A549 (cell line): ENCODE measurements at regions not wholly inside any gene's neighbourhood (a gene's known extent, or its start where the extent isn't known, plus 50 kb on each side); places are given as distances from the start of the nearest gene placed in this dataset.

ENCODE experiments used
- TF ChIP-seq, protein P1 (sequence below): fragments of >200 bp; sonication (Bioruptor Twin); formaldehyde crosslinking; IDR thresholded peaks from 3 replicates; pipeline ENCODE4 v1.5.1; 2016
- TF ChIP-seq, protein P2 (sequence below): fragments of 150-350 bp; IDR thresholded peaks from 2 replicates; pipeline ENCODE4 v1.6.1; 2014; ENCODE audit warnings: low read depth, mild to moderate bottlenecking, low read length
- TF ChIP-seq, protein P3 (sequence below): fragments of >200 bp; sonication (Bioruptor Twin); formaldehyde crosslinking; IDR thresholded peaks from 3 replicates; pipeline ENCODE4 v1.6.1; 2016

DNA sequence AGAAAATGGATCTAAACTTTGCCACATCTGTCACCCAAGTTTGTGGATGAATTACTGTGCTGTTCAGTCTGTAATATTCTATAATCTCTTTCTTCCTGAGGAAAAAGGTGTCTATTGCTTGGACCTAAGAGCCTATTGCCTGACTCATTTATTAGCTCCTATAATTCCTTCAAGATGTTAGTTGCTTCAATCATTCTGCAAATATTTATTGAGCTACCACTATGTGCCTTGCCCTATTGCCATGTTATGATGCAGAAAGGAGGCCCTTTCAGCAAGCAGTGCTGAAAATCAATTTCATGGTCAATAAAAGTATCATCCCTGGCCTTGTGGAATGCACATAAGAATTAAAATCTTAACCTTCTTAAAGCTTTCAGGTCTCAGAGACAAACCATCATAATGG is 113.6 kb downstream of the CCER1 start:
- TF ChIP-seq, protein P1, sequence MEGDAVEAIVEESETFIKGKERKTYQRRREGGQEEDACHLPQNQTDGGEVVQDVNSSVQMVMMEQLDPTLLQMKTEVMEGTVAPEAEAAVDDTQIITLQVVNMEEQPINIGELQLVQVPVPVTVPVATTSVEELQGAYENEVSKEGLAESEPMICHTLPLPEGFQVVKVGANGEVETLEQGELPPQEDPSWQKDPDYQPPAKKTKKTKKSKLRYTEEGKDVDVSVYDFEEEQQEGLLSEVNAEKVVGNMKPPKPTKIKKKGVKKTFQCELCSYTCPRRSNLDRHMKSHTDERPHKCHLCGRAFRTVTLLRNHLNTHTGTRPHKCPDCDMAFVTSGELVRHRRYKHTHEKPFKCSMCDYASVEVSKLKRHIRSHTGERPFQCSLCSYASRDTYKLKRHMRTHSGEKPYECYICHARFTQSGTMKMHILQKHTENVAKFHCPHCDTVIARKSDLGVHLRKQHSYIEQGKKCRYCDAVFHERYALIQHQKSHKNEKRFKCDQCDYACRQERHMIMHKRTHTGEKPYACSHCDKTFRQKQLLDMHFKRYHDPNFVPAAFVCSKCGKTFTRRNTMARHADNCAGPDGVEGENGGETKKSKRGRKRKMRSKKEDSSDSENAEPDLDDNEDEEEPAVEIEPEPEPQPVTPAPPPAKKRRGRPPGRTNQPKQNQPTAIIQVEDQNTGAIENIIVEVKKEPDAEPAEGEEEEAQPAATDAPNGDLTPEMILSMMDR, result no peak
- TF ChIP-seq, protein P2, sequence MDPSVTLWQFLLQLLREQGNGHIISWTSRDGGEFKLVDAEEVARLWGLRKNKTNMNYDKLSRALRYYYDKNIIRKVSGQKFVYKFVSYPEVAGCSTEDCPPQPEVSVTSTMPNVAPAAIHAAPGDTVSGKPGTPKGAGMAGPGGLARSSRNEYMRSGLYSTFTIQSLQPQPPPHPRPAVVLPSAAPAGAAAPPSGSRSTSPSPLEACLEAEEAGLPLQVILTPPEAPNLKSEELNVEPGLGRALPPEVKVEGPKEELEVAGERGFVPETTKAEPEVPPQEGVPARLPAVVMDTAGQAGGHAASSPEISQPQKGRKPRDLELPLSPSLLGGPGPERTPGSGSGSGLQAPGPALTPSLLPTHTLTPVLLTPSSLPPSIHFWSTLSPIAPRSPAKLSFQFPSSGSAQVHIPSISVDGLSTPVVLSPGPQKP, result no peak
- TF ChIP-seq, protein P3, sequence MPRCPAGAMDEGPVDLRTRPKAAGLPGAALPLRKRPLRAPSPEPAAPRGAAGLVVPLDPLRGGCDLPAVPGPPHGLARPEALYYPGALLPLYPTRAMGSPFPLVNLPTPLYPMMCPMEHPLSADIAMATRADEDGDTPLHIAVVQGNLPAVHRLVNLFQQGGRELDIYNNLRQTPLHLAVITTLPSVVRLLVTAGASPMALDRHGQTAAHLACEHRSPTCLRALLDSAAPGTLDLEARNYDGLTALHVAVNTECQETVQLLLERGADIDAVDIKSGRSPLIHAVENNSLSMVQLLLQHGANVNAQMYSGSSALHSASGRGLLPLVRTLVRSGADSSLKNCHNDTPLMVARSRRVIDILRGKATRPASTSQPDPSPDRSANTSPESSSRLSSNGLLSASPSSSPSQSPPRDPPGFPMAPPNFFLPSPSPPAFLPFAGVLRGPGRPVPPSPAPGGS, result no peak
